Epithelial cell of prostate (primary cell): ENCODE measurements at regions not wholly inside any gene's neighbourhood (a gene's known extent, or its start where the extent isn't known, plus 50 kb on each side); places are given as distances from the start of the nearest gene placed in this dataset.
"Not testable (repeated sequence)": the region's sequence is repeated elsewhere in the genome, so short reads cannot be mapped to it uniquely, and the experiment has no call there.

Source experiments
- DNase-seq: peaks from one replicate; pipeline ENCODE4 v3.0.0-alpha.2; 2011; ENCODE audit warnings: low read depth, low spot score
- H3K27ac ChIP-seq: fragments of 450-650 bp; 2 replicates; pipeline ENCODE4 v1.5.1; 2017; ENCODE audit warnings: mild to moderate bottlenecking

GRCh38 chr3:98644168-98644567, 50.8 kb upstream of the CPOX start:
- no peak for DNase-seq
- H3K27ac ChIP-seq, result no peak overlapping the region

GRCh38 chr3:98645039-98645438, 51.6 kb upstream of the CPOX start:
- DNase-seq, result no peak
- H3K27ac ChIP-seq, result no peak overlapping the region

- no peak for DNase-seq
- no peak overlapping the region for H3K27ac ChIP-seq
Measured at GRCh38 chr3:98646680-98647079, 53.3 kb upstream of the CPOX start.

DNA sequence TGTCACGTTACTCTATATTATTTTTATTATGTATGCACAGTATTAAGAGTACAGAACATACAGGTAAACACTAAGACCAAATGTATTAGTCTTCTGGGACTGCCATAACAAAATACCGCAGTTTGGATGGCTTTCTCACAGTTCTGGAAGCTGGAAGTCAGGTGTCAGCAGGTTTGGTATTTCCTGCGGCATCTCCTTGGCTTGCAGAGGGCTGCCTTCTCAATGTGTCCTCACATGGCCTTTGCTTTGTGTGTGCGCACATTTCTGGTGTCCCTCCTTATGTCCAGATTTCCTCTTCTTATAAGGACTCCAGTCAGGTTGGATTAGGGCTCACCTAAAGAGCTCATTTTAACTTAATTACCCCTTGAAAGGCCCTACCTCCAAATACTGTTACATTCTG, 53.8 kb upstream of the CPOX start:
- no peak overlapping the region for H3K27ac ChIP-seq
- no peak for DNase-seq

DNA sequence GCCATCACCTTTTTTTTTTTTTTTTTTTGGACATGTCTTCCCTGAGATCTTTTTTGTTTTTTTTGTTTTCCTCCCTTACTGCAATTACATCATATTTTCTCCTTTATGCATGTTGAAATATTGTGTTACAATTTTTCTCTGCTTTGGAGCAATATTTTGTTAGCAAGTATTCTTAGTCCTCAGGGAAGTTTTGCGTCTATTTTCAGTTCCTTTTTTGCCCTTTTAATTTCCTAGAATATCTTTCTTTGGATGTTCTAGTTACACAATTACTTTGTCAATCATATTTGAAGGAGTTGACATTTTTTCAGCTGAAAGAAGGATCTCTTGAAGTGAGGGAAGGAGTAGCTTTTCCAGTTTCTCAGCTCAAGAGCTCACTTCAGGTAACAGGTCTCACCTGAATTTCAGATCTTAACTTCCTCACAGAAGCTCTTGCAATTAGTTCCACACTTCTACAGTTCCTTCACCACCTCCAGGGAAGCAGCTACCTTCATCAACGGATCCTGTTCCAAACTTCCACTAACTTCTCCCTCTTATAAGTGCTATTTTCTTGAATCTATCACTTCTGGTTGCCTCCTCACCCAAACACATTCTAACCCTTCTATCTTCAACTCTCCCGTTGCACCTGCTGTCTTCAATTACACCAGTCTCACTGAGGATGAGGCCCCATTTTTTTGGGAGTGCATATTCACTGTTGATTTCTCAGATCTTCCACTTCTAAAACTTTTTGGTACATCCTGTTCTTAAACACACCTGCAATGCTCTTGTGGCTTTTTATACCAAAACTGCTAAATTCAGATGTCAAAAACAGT, 57.8 kb upstream of the CPOX start:
- H3K27ac ChIP-seq, result no peak overlapping the region

GRCh38 chr3:98651780-98652077, 58.3 kb upstream of the CPOX start:
- H3K27ac ChIP-seq, result no peak overlapping the region
- no peak for DNase-seq

More for the DNA sequence above, 57.8 kb upstream of the CPOX start:
- DNase-seq, result no peak

DNA sequence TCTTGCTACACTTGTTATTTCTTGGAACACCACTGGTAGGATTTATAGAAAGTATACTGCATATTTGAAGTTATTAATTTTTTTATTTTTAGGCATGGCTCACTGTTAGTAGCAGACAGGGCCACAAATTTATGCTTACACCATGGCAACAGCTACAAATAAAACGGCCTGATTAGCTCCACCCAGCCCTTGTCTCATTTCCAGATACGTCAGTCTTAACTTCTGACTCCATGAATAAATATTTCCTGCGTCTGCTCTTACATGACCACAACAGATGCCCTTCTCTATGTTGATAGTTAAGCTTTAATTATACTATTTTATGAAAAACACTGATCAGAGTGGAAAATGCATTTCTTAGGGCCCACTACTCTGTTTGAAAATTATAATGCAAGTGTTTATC, 62.3 kb upstream of the CPOX start:
- DNase-seq, result no peak
- H3K27ac ChIP-seq, result no peak overlapping the region

- no peak overlapping the region for H3K27ac ChIP-seq
- DNase-seq, result no peak
Measured at GRCh38 chr3:98657457-98657856, 64.0 kb upstream of the CPOX start.

GRCh38 chr3:98662699-98663098, 69.3 kb upstream of the CPOX start:
- no peak overlapping the region for H3K27ac ChIP-seq
- DNase-seq, result no peak

- peak; percentile 37 for DNase-seq
- H3K27ac ChIP-seq, result peak overlapping the region; percentile 18
Measured at GRCh38 chr3:98670020-98670419, 76.6 kb upstream of the CPOX start.

DNA sequence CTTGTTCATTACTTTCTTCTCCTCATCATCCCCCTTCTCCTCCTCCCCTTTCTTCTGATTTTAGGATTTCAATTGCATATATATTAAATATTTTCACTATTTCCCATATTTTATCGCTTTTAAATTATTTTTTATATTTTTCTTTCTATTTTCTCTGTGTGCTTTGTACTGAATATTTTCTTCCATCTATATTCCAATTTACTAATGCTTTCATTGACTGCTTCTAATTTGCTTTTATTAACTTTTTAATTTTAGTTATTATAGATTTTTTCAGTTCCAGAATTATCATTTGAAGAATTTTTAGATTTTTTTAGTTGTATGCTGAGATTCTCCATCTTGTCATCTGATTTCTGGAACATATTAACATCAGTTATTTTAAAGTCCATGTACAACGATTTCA, 83.2 kb upstream of the ST3GAL6 start:
- DNase-seq, result no peak

DNA sequence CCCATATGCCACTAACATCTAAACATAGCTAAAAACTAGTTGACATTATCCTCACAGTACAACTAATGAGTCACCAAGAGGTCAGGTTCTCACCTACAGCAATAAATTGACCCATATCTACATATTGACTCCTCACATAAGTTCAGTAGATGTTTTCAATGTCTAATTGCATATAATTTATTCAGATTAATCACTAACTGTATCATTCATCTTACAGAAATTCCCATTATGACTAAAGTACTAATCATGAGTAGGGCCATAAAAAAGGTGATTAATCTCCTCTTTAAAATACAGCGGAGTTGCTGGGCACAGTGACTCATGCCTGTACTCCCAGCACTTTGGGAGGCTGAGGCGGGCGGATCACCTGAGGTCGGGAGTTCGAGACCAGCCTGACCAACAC, 82.4 kb upstream of the ST3GAL6 start:
- peak; percentile 78 for DNase-seq
- H3K27ac ChIP-seq, result peak overlapping the region; percentile 46

More for the DNA sequence above, 83.2 kb upstream of the ST3GAL6 start:
- peak overlapping the region; percentile 46 for H3K27ac ChIP-seq

DNA sequence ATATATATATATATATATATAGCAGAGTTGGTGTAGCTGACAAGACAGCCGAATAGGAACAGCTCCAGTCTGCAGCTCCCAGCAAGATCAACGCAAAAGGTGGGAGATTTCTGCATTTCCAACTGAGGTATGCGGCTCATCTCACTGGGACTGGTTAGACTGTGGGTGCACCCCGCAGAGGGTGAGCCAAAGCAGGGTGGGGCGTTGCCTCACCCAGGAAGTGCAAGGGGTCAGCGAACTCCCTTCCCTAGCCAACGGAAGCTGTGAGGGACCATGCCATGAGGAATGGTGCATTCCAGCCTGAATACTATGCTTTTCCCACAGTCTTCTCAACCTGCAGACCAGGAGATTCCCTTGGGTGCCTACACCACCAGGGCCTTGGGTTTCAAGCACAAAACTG, 81.7 kb upstream of the ST3GAL6 start:
- no peak for DNase-seq
- H3K27ac ChIP-seq, result no peak overlapping the region

GRCh38 chr3:98682391-98682790, 80.7 kb upstream of the ST3GAL6 start:
- DNase-seq, H3K27ac ChIP-seq: not testable (repeated sequence)

GRCh38 chr3:98688363-98688762, 74.8 kb upstream of the ST3GAL6 start:
- DNase-seq, result no peak
- H3K27ac ChIP-seq, result no peak overlapping the region

DNA sequence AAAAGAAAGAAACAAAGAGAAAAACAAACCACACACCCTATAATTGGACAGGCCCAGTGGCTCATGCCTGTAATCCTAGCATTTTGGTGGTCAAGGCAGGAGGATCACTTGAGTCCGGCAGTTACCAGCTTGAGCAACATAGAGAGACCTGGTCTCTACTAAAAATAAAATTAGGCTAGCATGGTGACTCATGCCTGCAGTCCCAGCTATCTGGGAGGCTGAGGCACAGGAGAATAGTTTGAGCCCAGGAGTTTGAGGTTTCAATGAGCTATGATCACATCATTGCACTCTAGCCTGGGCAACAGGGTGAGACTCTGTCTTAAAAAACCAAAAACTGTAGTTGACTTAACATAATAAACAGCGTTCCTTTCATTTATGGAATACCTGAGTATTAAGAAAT, 72.3 kb upstream of the ST3GAL6 start:
- DNase-seq, result no peak

GRCh38 chr3:98691897-98692296, 71.2 kb upstream of the ST3GAL6 start:
- no peak for DNase-seq
- H3K27ac ChIP-seq, result peak overlapping the region; percentile 29

More for the DNA sequence above, 72.3 kb upstream of the ST3GAL6 start:
- H3K27ac ChIP-seq, result peak overlapping the region; percentile 29

- no peak for DNase-seq
- H3K27ac ChIP-seq, result peak overlapping the region; percentile 29
Measured at GRCh38 chr3:98692787-98693473, 70.2 kb upstream of the ST3GAL6 start.

DNA sequence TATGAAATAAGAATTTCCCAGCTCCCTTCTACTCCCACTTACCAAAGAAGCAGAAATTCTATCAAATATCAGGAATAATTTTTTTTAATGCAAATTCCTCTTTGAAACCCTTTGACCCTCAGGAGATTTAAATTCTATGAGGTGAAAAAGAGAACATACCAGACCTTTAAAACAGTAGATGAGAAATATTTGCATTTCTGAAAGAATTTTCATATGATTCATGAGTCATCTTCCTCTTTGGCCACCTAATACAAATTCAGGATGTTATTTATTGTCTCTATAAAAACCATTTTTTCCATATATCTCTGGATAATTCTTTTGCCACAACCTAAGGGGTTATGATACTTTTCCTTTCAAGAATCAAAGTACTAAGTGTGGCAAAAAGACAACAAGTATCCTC, 67.3 kb upstream of the ST3GAL6 start:
- DNase-seq, result no peak
- peak overlapping the region; percentile 72 for H3K27ac ChIP-seq

DNA sequence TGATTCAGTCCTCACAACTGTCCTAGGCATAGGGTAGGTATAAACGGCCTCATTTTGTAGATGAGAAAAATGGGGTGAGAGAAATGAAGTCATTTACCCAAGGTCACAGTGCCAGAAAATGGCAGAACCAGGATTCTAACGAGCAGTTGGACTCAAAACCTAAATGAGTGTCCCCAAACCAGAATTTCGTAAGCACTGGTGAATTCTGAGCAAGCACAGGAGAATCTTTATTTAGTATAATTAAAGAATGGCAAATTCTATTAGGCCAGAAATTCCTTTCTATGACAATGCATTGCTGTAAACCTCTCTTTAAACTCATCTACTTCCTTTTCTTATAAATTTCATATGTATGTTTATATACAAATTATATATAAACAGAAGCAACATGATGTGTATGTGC, 66.8 kb upstream of the ST3GAL6 start:
- peak overlapping the region; percentile 72 for H3K27ac ChIP-seq
- DNase-seq, result not testable (repeated sequence)

DNA sequence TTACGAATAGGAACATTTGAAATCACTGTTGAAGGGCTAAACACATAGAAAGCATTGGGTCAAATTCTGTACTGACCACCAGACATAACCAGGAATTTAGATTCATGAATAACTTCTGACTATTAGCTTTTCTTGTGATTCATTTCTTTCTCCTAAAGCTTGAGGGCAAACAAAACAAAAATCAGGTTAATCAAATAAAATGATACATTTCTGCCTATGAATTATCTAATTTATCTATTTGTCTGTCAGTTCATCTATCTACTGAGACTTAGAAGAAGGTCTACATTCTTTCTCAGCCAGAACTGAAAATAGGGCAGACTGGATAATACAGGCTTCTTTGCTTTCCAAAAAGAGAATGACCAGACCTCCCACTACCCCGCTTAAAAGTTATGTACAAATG, 65.9 kb upstream of the ST3GAL6 start:
- H3K27ac ChIP-seq, result no peak overlapping the region
- DNase-seq, result no peak

- H3K27ac ChIP-seq, result no peak overlapping the region
- peak; percentile 55 for DNase-seq
Measured at GRCh38 chr3:98699132-98699531, 64.0 kb upstream of the ST3GAL6 start.
